Activated T-helper 2 cell treated with anti-CD3 and anti-CD28 coated beads, Interferon-gamma antibody, Interleukin-2, Interleukin-4, amounts not matched to agents 10 μg/mL and 5 μg/mL and 100 μg/mL, durations not matched to agents 14 hours and 24 hours and 36 hours (primary cell): ENCODE measurements at regions not wholly inside any gene's neighbourhood (a gene's known extent, or its start where the extent isn't known, plus 50 kb on each side); places are given as distances from the start of the nearest gene placed in this dataset.

Experiments used
- DNase-seq: peaks from one replicate; pipeline ENCODE4 v3.0.0; 2021; ENCODE audit warnings: low spot score
- H3K27ac Mint-ChIP-seq: one replicate; pipeline ENCODE4 v1.8.0; 2021; ENCODE audit warnings: mixed read lengths
- H3K27me3 Mint-ChIP-seq: one replicate; pipeline ENCODE4 v1.8.0; 2021; ENCODE audit warnings: low read depth, mixed read lengths
- H3K36me3 Mint-ChIP-seq: one replicate; pipeline ENCODE4 v1.8.0; 2021; ENCODE audit warnings: low read depth, mixed read lengths
- H3K4me1 Mint-ChIP-seq: one replicate; pipeline ENCODE4 v1.8.0; 2021; ENCODE audit warnings: low read depth, mixed read lengths
- H3K4me3 Mint-ChIP-seq: one replicate; pipeline ENCODE4 v1.8.0; 2021; ENCODE audit warnings: low read depth, mild to moderate bottlenecking, moderate library complexity, mixed read lengths
- H3K9me3 Mint-ChIP-seq: one replicate; pipeline ENCODE4 v1.8.0; 2021; ENCODE audit warnings: mixed read lengths
- intact Hi-C: fragments of 100-400 bp; cut with micrococcal nuclease; formaldehyde crosslinking; loops from one replicate; pipeline ENCODE4 v1.15.1; 2023

GRCh38 chr2:204339212-204339715, 206.0 kb upstream of the PARD3B start:
- Mint-ChIP-seq H3K36me3 (no peaks in the 10 kb centered on the region), H3K9me3 (no peaks in the 10 kb centered on the region), H3K4me1 (no peaks in the 10 kb centered on the region), H3K27ac (no peak overlapping the region), H3K27me3 (peaks cover 37% of the 10 kb centered on the region), H3K4me3 (no peak overlapping the region)
- DNase-seq: no peak
- intact Hi-C loops: no loop called here

- Mint-ChIP-seq H3K9me3 (no peaks in the 10 kb centered on the region), H3K4me1 (no peaks in the 10 kb centered on the region), H3K36me3 (no peaks in the 10 kb centered on the region), H3K4me3 (no peak overlapping the region), H3K27ac (no peak overlapping the region), H3K27me3 (peaks cover 37% of the 10 kb centered on the region)
- no peak for DNase-seq
- intact Hi-C loops: no loop called here
Observed at GRCh38 chr2:204340511-204340910, 204.8 kb upstream of the PARD3B start.

GRCh38 chr2:204341887-204342276, 203.4 kb upstream of the PARD3B start:
- H3K9me3 Mint-ChIP-seq: no peaks in the 10 kb centered on the region
- no peak for DNase-seq

GRCh38 chr2:204343685-204344084, 201.6 kb upstream of the PARD3B start:
- no peak for DNase-seq
- no peak overlapping the region for H3K4me3 Mint-ChIP-seq
- H3K9me3 Mint-ChIP-seq: no peaks in the 10 kb centered on the region
- peaks cover 25% of the 10 kb centered on the region for H3K27me3 Mint-ChIP-seq
- no peak overlapping the region for H3K27ac Mint-ChIP-seq
- no peaks in the 10 kb centered on the region for H3K4me1 Mint-ChIP-seq
- intact Hi-C loops: no loop called here
- H3K36me3 Mint-ChIP-seq: no peaks in the 10 kb centered on the region

More at GRCh38 chr2:204341887-204342276, 203.4 kb upstream of the PARD3B start:
- Mint-ChIP-seq H3K27me3 (peaks cover 34% of the 10 kb centered on the region), H3K4me1 (no peaks in the 10 kb centered on the region), H3K4me3 (no peak overlapping the region), H3K36me3 (no peaks in the 10 kb centered on the region), H3K27ac (no peak overlapping the region)
- intact Hi-C loops: no loop called here

- DNase-seq: no peak
- H3K4me3 Mint-ChIP-seq: no peak overlapping the region
- peaks cover 27% of the 10 kb centered on the region for H3K27me3 Mint-ChIP-seq
- H3K9me3 Mint-ChIP-seq: no peaks in the 10 kb centered on the region
- H3K36me3 Mint-ChIP-seq: no peaks in the 10 kb centered on the region
- intact Hi-C loops: no loop called here
- H3K27ac Mint-ChIP-seq: no peak overlapping the region
- H3K4me1 Mint-ChIP-seq: no peaks in the 10 kb centered on the region
Observed at GRCh38 chr2:204344119-204344518, 201.2 kb upstream of the PARD3B start.

- no peaks in the 10 kb centered on the region for H3K9me3 Mint-ChIP-seq
- no peaks in the 10 kb centered on the region for H3K36me3 Mint-ChIP-seq
- intact Hi-C loops: no loop called here
- DNase-seq: no peak
- peaks cover 32% of the 10 kb centered on the region for H3K27me3 Mint-ChIP-seq
- no peak overlapping the region for H3K27ac Mint-ChIP-seq
- H3K4me1 Mint-ChIP-seq: no peaks in the 10 kb centered on the region
- no peak overlapping the region for H3K4me3 Mint-ChIP-seq
Observed at GRCh38 chr2:204346906-204347305, 198.4 kb upstream of the PARD3B start.

GRCh38 chr2:204353823-204354222, 191.5 kb upstream of the PARD3B start:
- no peak for DNase-seq
- Mint-ChIP-seq H3K9me3 (no peaks in the 10 kb centered on the region), H3K27ac (no peak overlapping the region), H3K36me3 (no peaks in the 10 kb centered on the region), H3K27me3 (peaks cover 32% of the 10 kb centered on the region), H3K4me1 (no peaks in the 10 kb centered on the region), H3K4me3 (no peak overlapping the region)
- intact Hi-C loops: no loop called here

GRCh38 chr2:204354442-204354856, 190.8 kb upstream of the PARD3B start:
- no peaks in the 10 kb centered on the region for H3K4me1 Mint-ChIP-seq
- intact Hi-C loops: no loop called here
- no peak overlapping the region for H3K4me3 Mint-ChIP-seq
- no peak for DNase-seq
- no peaks in the 10 kb centered on the region for H3K36me3 Mint-ChIP-seq
- H3K9me3 Mint-ChIP-seq: no peaks in the 10 kb centered on the region
- H3K27me3 Mint-ChIP-seq: peaks cover 28% of the 10 kb centered on the region
- H3K27ac Mint-ChIP-seq: no peak overlapping the region

GRCh38 chr2:204355688-204356087, 189.6 kb upstream of the PARD3B start:
- intact Hi-C loops: no loop called here
- peaks cover 22% of the 10 kb centered on the region for H3K27me3 Mint-ChIP-seq

GRCh38 chr2:204356151-204356641, 189.1 kb upstream of the PARD3B start:
- Mint-ChIP-seq H3K27ac (no peak overlapping the region), H3K4me3 (no peak overlapping the region), H3K4me1 (no peaks in the 10 kb centered on the region), H3K36me3 (no peaks in the 10 kb centered on the region), H3K27me3 (peaks cover 21% of the 10 kb centered on the region), H3K9me3 (no peaks in the 10 kb centered on the region)
- intact Hi-C loops: no loop called here
- DNase-seq: no peak

More at GRCh38 chr2:204355688-204356087, 189.6 kb upstream of the PARD3B start:
- no peak for DNase-seq
- H3K9me3 Mint-ChIP-seq: no peaks in the 10 kb centered on the region
- H3K4me1 Mint-ChIP-seq: no peaks in the 10 kb centered on the region
- no peak overlapping the region for H3K27ac Mint-ChIP-seq
- no peaks in the 10 kb centered on the region for H3K36me3 Mint-ChIP-seq
- no peak overlapping the region for H3K4me3 Mint-ChIP-seq

- DNase-seq: no peak
- H3K27ac Mint-ChIP-seq: no peak overlapping the region
- no peaks in the 10 kb centered on the region for H3K9me3 Mint-ChIP-seq
- intact Hi-C loops: no loop called here
- H3K4me3 Mint-ChIP-seq: no peak overlapping the region
- H3K27me3 Mint-ChIP-seq: peaks cover 21% of the 10 kb centered on the region
- H3K4me1 Mint-ChIP-seq: no peaks in the 10 kb centered on the region
- no peaks in the 10 kb centered on the region for H3K36me3 Mint-ChIP-seq
Observed at GRCh38 chr2:204357286-204357685, 188.0 kb upstream of the PARD3B start.

GRCh38 chr2:204359076-204359475, 186.2 kb upstream of the PARD3B start:
- H3K27ac Mint-ChIP-seq: no peak overlapping the region
- H3K4me3 Mint-ChIP-seq: no peak overlapping the region
- no peak for DNase-seq
- intact Hi-C loops: no loop called here
- H3K36me3 Mint-ChIP-seq: no peaks in the 10 kb centered on the region
- H3K4me1 Mint-ChIP-seq: no peaks in the 10 kb centered on the region
- H3K27me3 Mint-ChIP-seq: peaks cover 17% of the 10 kb centered on the region
- H3K9me3 Mint-ChIP-seq: no peaks in the 10 kb centered on the region

GRCh38 chr2:204360218-204361007, 184.9 kb upstream of the PARD3B start:
- no peak overlapping the region for H3K27ac Mint-ChIP-seq
- H3K36me3 Mint-ChIP-seq: no peaks in the 10 kb centered on the region
- no peak overlapping the region for H3K4me3 Mint-ChIP-seq
- no peaks in the 10 kb centered on the region for H3K4me1 Mint-ChIP-seq
- no peaks in the 10 kb centered on the region for H3K9me3 Mint-ChIP-seq
- no peak for DNase-seq
- H3K27me3 Mint-ChIP-seq: peaks cover 9% of the 10 kb centered on the region
- intact Hi-C loops: no loop called here
